ENCODE measurements at regions not wholly inside any gene's neighbourhood (a gene's known extent, or its start where the extent isn't known, plus 50 kb on each side); places are given as distances from the start of the nearest gene placed in this dataset.

GRCh38 chr2:196459539-196459938 is 180.0 kb upstream of the CCDC150 start:
- peaks cover 0 to 2% (median 0%) of the 10 kb centered on the region in 12 donors for H3K9me3 ChIP-seq
- intact Hi-C loops (cut with DNase I), result loop anchor here in 6 of 10 donors (5.0 to 10.0 kb wide), 4 partner anchors 125 to 385 kb away; no protein-coding TSS in a partner anchor
- H3K4me3 ChIP-seq, result no peak overlapping the region
- H3K27me3 ChIP-seq, result peaks cover 0 to 8% (median 0%) of the 10 kb centered on the region in 9 donors
- DNase-seq (no peak), ATAC-seq (no peak)
- 63 to 72% (median 67%) methylated on average over 7 of the region's 7 CpGs for whole genome bisulfite sequencing, 4 donors
- TF ChIP-seq CTCF (IDR thresholded peaks at IDR 0.05) (no peak), POLR2A (IDR thresholded peaks at IDR 0.05) (no peak)
- no peaks in the 10 kb centered on the region for H3K4me1 ChIP-seq
- H3K36me3 ChIP-seq, result no peaks in the 10 kb centered on the region
- H3K27ac ChIP-seq, result no peak overlapping the region

- 50 to 75% (median 59%) methylated on average over 1 of the region's 1 CpG for WGBS, 4 donors
- Histone ChIP-seq H3K27me3 (no peaks in the 10 kb centered on the region), H3K36me3 (no peaks in the 10 kb centered on the region), H3K4me3 (no peak overlapping the region), H3K27ac (no peak overlapping the region), H3K4me1 (peaks cover 0 to 8% (median 0%) of the 10 kb centered on the region in 12 donors), H3K9me3 (no peaks in the 10 kb centered on the region)
- no peak for TF ChIP-seq POLR2A (IDR thresholded peaks at IDR 0.05)
- no peak for TF ChIP-seq CTCF (IDR thresholded peaks at IDR 0.05)
- DNase-seq, result no peak
- intact Hi-C loops (cut with DNase I), result loop anchor here in 1 of 10 donors (10.0 kb wide), 1 partner anchor 149 kb away; no protein-coding TSS in a partner anchor
- no peak for ATAC-seq
Measured at GRCh38 chr2:196463706-196464105, 175.8 kb upstream of the CCDC150 start.

GRCh38 chr2:196464311-196464710 is 175.2 kb upstream of the CCDC150 start:
- Histone ChIP-seq H3K27me3 (no peaks in the 10 kb centered on the region), H3K9me3 (no peaks in the 10 kb centered on the region), H3K27ac (no peak overlapping the region), H3K36me3 (no peaks in the 10 kb centered on the region), H3K4me3 (no peak overlapping the region), H3K4me1 (peaks cover 0 to 8% (median 0%) of the 10 kb centered on the region in 12 donors)
- TF ChIP-seq CTCF (IDR thresholded peaks at IDR 0.05) (no peak), POLR2A (IDR thresholded peaks at IDR 0.05) (no peak)
- ATAC-seq (no peak), DNase-seq (no peak)
- WGBS, 4 donors, result 83 to 87% (median 84%) methylated on average over 2 of the region's 2 CpGs
- intact Hi-C loops (cut with DNase I), result loop anchor here in 1 of 10 donors (10.0 kb wide), 1 partner anchor 150 kb away; no protein-coding TSS in a partner anchor

- DNase-seq (no peak), ATAC-seq (no peak)
- H3K9me3 ChIP-seq, result no peaks in the 10 kb centered on the region
- H3K27me3 ChIP-seq, result no peaks in the 10 kb centered on the region
- no peaks in the 10 kb centered on the region for H3K36me3 ChIP-seq
- H3K4me3 ChIP-seq, result no peak overlapping the region
- TF ChIP-seq POLR2A (IDR thresholded peaks at IDR 0.05) (no peak), CTCF (IDR thresholded peaks at IDR 0.05) (no peak)
- WGBS, 4 donors, result 76 to 84% (median 80%) methylated on average over 2 of the region's 2 CpGs
- H3K4me1 ChIP-seq, result peaks cover 0 to 8% (median 0%) of the 10 kb centered on the region in 12 donors
- no peak overlapping the region for H3K27ac ChIP-seq
- intact Hi-C loops (cut with DNase I), result loop anchor here in 1 of 10 donors (10.0 kb wide), 1 partner anchor 152 kb away; no protein-coding TSS in a partner anchor
Measured at GRCh38 chr2:196466581-196466980, 172.9 kb upstream of the CCDC150 start.
